ENCODE measurements at regions not wholly inside any gene's neighbourhood (a gene's known extent, or its start where the extent isn't known, plus 50 kb on each side); places are given as distances from the start of the nearest gene placed in this dataset.

GRCh38 chr11:69918231-69918937 is 99.2 kb upstream of the FGF3 start:
- no peak for DNase-seq

- DNase-seq = peak; percentile 59
These were observed 99.9 kb upstream of the FGF3 start for GRCh38 chr11:69918938-69919650.

- DNase-seq = no peak
These were observed 100.6 kb upstream of the FGF3 start for GRCh38 chr11:69919659-69920344.

- DNase-seq = no peak
These were observed 101.3 kb upstream of the FGF3 start for GRCh38 chr11:69920345-69921127.

- no peak for DNase-seq
These were observed 102.2 kb upstream of the FGF3 start for GRCh38 chr11:69921128-69922014.

- no peak for DNase-seq
These were observed 102.9 kb upstream of the FGF3 start for GRCh38 chr11:69922015-69922595.

- no peak for DNase-seq
These were observed 103.4 kb upstream of the FGF3 start for GRCh38 chr11:69922596-69923111.

GRCh38 chr11:69923196-69923595 is 104.0 kb upstream of the FGF3 start:
- DNase-seq = no peak

GRCh38 chr11:69923641-69924307 is 104.6 kb upstream of the FGF3 start:
- DNase-seq = no peak

GRCh38 chr11:69924308-69925161 is 105.3 kb upstream of the FGF3 start:
- no peak for DNase-seq

- no peak for DNase-seq
These were observed 106.4 kb upstream of the FGF3 start for GRCh38 chr11:69925366-69926196.

GRCh38 chr11:69926376-69927050 is 107.3 kb upstream of the FGF3 start:
- no peak for DNase-seq

- DNase-seq = no peak
These were observed 108.9 kb upstream of the FGF3 start for GRCh38 chr11:69928121-69928520.

GRCh38 chr11:69928975-69929374 is 109.8 kb upstream of the FGF3 start:
- DNase-seq = no peak

- no peak for DNase-seq
These were observed 111.2 kb upstream of the FGF3 start for GRCh38 chr11:69930081-69931059.

- DNase-seq = no peak
These were observed 112.1 kb upstream of the FGF3 start for GRCh38 chr11:69931060-69931910.

Data from fibroblast of skin of scalp (primary cell).